Thoracic aorta (tissue), 2 donors: ENCODE measurements at regions not wholly inside any gene's neighbourhood (a gene's known extent, or its start where the extent isn't known, plus 50 kb on each side); places are given as distances from the start of the nearest gene placed in this dataset.
"Not testable (repeated sequence)": the region's sequence is repeated elsewhere in the genome, so short reads cannot be mapped to it uniquely, and the experiment has no call there.

Source experiments
- ATAC-seq: fragments of 150-250 bp; one replicate; pipeline ENCODE4 v1.8.0; 2017; ENCODE audit warnings: low read depth; ENCODE audit not compliant: insufficient number of reproducible peaks, low FRiP score
- DNase-seq: peaks from one replicate; pipeline ENCODE4 v3.0.0-alpha.2; 2020; ENCODE audit warnings: low spot score
- H3K27ac ChIP-seq, 2 donors: fragments of 200-600 bp; sonication (generic); 1 replicate in 1 of 2; 2 replicates in 1 of 2; pipeline ENCODE4 v1.5.1; 2016; ENCODE audit warnings: mild to moderate bottlenecking in 2 of 2, moderate library complexity in 2 of 2
- H3K27me3 ChIP-seq: fragments of 200-600 bp; sonication (generic); replicated peaks from 2 replicates; pipeline ENCODE4 v1.6.0; 2016; ENCODE audit warnings: mild to moderate bottlenecking; ENCODE audit not compliant: insufficient read depth
- H3K36me3 ChIP-seq: fragments of 200-600 bp; sonication (generic); one replicate; pipeline ENCODE4 v1.5.1; 2016
- H3K4me1 ChIP-seq, 2 donors: fragments of 200-600 bp; sonication (generic); 1 replicate in 1 of 2; 2 replicates in 1 of 2; pipeline versions ENCODE4 v1.5.1 to v1.6.0; 2016; ENCODE audit warnings: low read depth in 2 of 2, mild to moderate bottlenecking in 1 of 2; ENCODE audit not compliant: control insufficient read depth in 1 of 2
- H3K4me3 ChIP-seq: fragments of 200-600 bp; sonication (generic); 2 replicates; pipeline ENCODE4 v1.5.1; 2016; ENCODE audit warnings: mild to moderate bottlenecking
- H3K9me3 ChIP-seq: fragments of 200-600 bp; sonication (generic); 2 replicates; pipeline ENCODE4 v1.5.1; 2016
- CTCF ChIP-seq: fragments of 200-600 bp; sonication (generic); IDR thresholded peaks from one replicate; pipeline ENCODE4 v1.5.1; 2019; ENCODE audit warnings: antibody characterized with exemption

- DNase-seq (no peak), ATAC-seq (no peak)
Observed at GRCh38 chr10:128579901-128580300, 453.7 kb upstream of the MKI67 start.

GRCh38 chr10:128583125-128583524, 456.9 kb upstream of the MKI67 start:
- H3K27ac ChIP-seq, ATAC-seq, H3K4me1 ChIP-seq, H3K27me3 ChIP-seq, DNase-seq, H3K9me3 ChIP-seq, H3K4me3 ChIP-seq, H3K36me3 ChIP-seq: not testable (repeated sequence)

More at GRCh38 chr10:128579901-128580300, 453.7 kb upstream of the MKI67 start:
- Histone ChIP-seq H3K4me1 (no peaks in the 10 kb centered on the region), H3K36me3 (no peaks in the 10 kb centered on the region), H3K27me3 (no peaks in the 10 kb centered on the region), H3K4me3 (no peak overlapping the region), H3K27ac (no peak overlapping the region), H3K9me3 (no peaks in the 10 kb centered on the region)
- TF ChIP-seq CTCF: no peak

DNA sequence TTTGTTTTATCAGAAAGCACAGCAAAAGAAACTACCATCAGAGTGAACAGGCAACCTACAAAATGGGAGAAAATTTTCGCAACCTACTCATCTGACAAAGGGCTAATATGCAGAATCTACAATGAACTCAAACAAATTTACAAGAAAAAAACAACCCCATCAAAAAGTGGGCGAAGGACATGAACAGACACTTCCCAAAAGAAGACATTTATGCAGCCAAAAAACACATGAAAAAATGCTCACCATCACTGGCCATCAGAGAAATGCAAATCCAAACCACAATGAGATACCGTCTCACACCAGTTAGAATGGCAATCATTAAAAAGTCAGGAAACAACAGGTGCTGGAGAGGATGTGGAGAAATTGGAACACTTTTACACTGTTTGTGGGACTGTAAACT, 460.4 kb upstream of the MKI67 start:
- not testable (repeated sequence) for H3K4me1 ChIP-seq, H3K27ac ChIP-seq, H3K4me3 ChIP-seq, H3K36me3 ChIP-seq, H3K9me3 ChIP-seq, DNase-seq, H3K27me3 ChIP-seq, ATAC-seq

DNA sequence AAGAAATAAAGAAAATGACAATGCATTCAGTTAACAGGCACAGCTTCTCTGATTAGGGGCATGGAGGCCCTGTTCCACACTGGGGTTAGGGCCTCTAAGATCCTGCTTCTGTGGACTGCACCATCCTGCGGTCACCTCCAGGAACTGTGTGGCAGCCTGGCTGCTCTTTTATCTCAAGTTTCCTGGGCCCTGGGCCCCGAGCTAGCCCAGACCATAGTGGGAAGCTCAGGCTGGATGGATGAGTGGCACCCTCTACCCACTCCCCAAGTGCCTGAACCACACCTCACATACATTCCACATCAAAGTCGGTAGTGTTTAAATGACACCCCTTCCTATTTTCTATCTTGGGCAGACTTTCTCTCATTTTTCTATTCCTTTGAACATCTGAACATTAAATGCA, 461.5 kb upstream of the MKI67 start:
- TF ChIP-seq CTCF: no peak
- Histone ChIP-seq H3K27ac (no peak overlapping the region), H3K36me3 (no peaks in the 10 kb centered on the region), H3K9me3 (no peaks in the 10 kb centered on the region), H3K27me3 (no peaks in the 10 kb centered on the region), H3K4me3 (no peak overlapping the region), H3K4me1 (no peaks in the 10 kb centered on the region)
- DNase-seq (no peak), ATAC-seq (no peak)

GRCh38 chr10:128588402-128588801, 462.2 kb upstream of the MKI67 start:
- ATAC-seq: no peak
- no peak for TF ChIP-seq CTCF
- Histone ChIP-seq H3K4me3 (no peak overlapping the region), H3K36me3 (no peaks in the 10 kb centered on the region), H3K9me3 (no peaks in the 10 kb centered on the region), H3K27me3 (no peaks in the 10 kb centered on the region), H3K27ac (no peak overlapping the region), H3K4me1 (no peaks in the 10 kb centered on the region)
- no peak for DNase-seq

GRCh38 chr10:128594688-128595087, 468.5 kb upstream of the MKI67 start:
- Histone ChIP-seq H3K4me1 (no peaks in the 10 kb centered on the region), H3K9me3 (no peaks in the 10 kb centered on the region), H3K4me3 (no peak overlapping the region), H3K36me3 (no peaks in the 10 kb centered on the region), H3K27ac (no peak overlapping the region), H3K27me3 (no peaks in the 10 kb centered on the region)
- no peak for ATAC-seq
- TF ChIP-seq CTCF: no peak
- DNase-seq: no peak
